Endothelial cell of umbilical vein (primary cell): ENCODE measurements at regions not wholly inside any gene's neighbourhood (a gene's known extent, or its start where the extent isn't known, plus 50 kb on each side); places are given as distances from the start of the nearest gene placed in this dataset.

Experiments
- BruUV-seq: library from RNA; stranded (reverse); fragments of 400-500 nt; replicated peaks from 2 replicates; lab custom pipeline; 2021; lab: Mats Ljungman, UMichigan
- CTCF ChIA-PET: fragments of 300-600, 350-600 bp; sonication (Branson Sonifier 250); formaldehyde crosslinking; loops from one replicate; lab custom pipeline; 2021; ENCODE audit warnings: antibody characterized with exemption, inconsistent platforms; lab: Charles Lee
- POLR2A ChIA-PET: fragments of 300-600, 350-600 bp; sonication (Branson Sonifier 250); formaldehyde crosslinking; loops from one replicate; lab custom pipeline; 2021; ENCODE audit warnings: antibody characterized with exemption, inconsistent platforms; lab: Charles Lee
- DNase-seq: peaks from one replicate; pipeline ENCODE4 v3.0.0-alpha.2; 2011; ENCODE audit warnings: low read depth, low spot score
- FAIRE-seq: peaks from 2 replicates; lab custom pipeline; 2011; peaks lifted over from hg19 to GRCh38; lab: Jason Lieb, UNC
- H2AFZ ChIP-seq: 2 replicates; pipeline ENCODE4 v1.6.0; 2012; ENCODE audit warnings: low read depth, low read length, control low read depth, inconsistent platforms
- H3K27ac ChIP-seq: 2 replicates; pipeline ENCODE4 v1.5.1; 2011; ENCODE audit warnings: low read depth, mild to moderate bottlenecking, control low read depth, low read length, moderate library complexity; ENCODE audit not compliant: insufficient read depth
- H3K27me3 ChIP-seq, 2 experiments: 2 replicates each; pipeline versions ENCODE4 v1.6.0 to v1.6.1; 2011; ENCODE audit warnings: low read length in 2 of 2, mixed read lengths in 1 of 2; ENCODE audit not compliant: control insufficient read depth in 2 of 2, insufficient read depth in 2 of 2
- H3K36me3 ChIP-seq, 2 experiments: 2 replicates in 1 of 2; 3 replicates in 1 of 2; pipeline ENCODE4 v1.5.1; 2011; ENCODE audit warnings: low read length in 2 of 2, mild to moderate bottlenecking in 1 of 2, moderate library complexity in 1 of 2; ENCODE audit not compliant: control insufficient read depth in 2 of 2, insufficient read depth in 2 of 2; ENCODE audit errors: extremely low read depth in 1 of 2
- H3K4me1 ChIP-seq: 3 replicates; pipeline ENCODE4 v1.5.1; 2011; ENCODE audit warnings: mild to moderate bottlenecking, low read length; ENCODE audit not compliant: control insufficient read depth, insufficient read depth; ENCODE audit errors: extremely low read depth
- H3K4me2 ChIP-seq: 2 replicates; pipeline ENCODE4 v1.6.1; 2011; ENCODE audit warnings: low read length, control low read depth, mixed read lengths; ENCODE audit not compliant: insufficient read depth
- H3K4me3 ChIP-seq, 3 experiments: fragments of 200-600 bp in 1 of 3; sonication (generic), shearing (Covaris generic) in 1 of 3; replicated peaks in 1 of 3; 2 replicates each; pipeline ENCODE4 v1.5.1; 2011 to 2016; ENCODE audit warnings: control low read depth in 3 of 3, low read length in 3 of 3, mild to moderate bottlenecking in 2 of 3, inconsistent platforms in 1 of 3, low read depth in 1 of 3, moderate library complexity in 1 of 3; ENCODE audit not compliant: insufficient read depth in 1 of 3
- H3K79me2 ChIP-seq: 2 replicates; pipeline ENCODE4 v1.6.0; 2012; ENCODE audit warnings: low read length, inconsistent platforms; ENCODE audit not compliant: control insufficient read depth, insufficient read depth
- H3K9ac ChIP-seq: replicated peaks from 2 replicates; pipeline ENCODE3; 2011; ENCODE audit warnings: low read length, control low read depth; ENCODE audit not compliant: insufficient read depth; ENCODE audit errors: extremely low read depth
- H3K9me1 ChIP-seq: replicated peaks from 3 replicates; pipeline ENCODE4 v1.6.0; 2011; ENCODE audit warnings: mild to moderate bottlenecking, low read length; ENCODE audit not compliant: control insufficient read depth, insufficient read depth; ENCODE audit errors: extremely low read depth
- H3K9me3 ChIP-seq: replicated peaks from 2 replicates; pipeline ENCODE4 v1.5.1; 2012; ENCODE audit warnings: low read length, inconsistent platforms; ENCODE audit not compliant: control insufficient read depth, insufficient read depth
- H4K20me1 ChIP-seq: replicated peaks from 2 replicates; pipeline ENCODE3; 2011; ENCODE audit warnings: mild to moderate bottlenecking, low read length; ENCODE audit not compliant: control insufficient read depth, insufficient read depth; ENCODE audit errors: extremely low read depth
- EZH2 ChIP-seq: IDR thresholded peaks from 2 replicates; pipeline ENCODE4 v1.6.1; 2012; ENCODE audit warnings: borderline replicate concordance, low read depth, mild to moderate bottlenecking, moderate library complexity, low read length, inconsistent platforms; ENCODE audit not compliant: severe bottlenecking
- FOS ChIP-seq: IDR thresholded peaks from 2 replicates; pipeline ENCODE4 v1.6.1; 2011; ENCODE audit warnings: mild to moderate bottlenecking, low read length, moderate library complexity, borderline replicate concordance; ENCODE audit not compliant: insufficient read depth
- GATA2 ChIP-seq: IDR thresholded peaks from 2 replicates; pipeline ENCODE4 v1.7.0; 2011; ENCODE audit warnings: low read depth, mild to moderate bottlenecking, moderate library complexity, mixed read lengths, low read length; ENCODE audit not compliant: insufficient read length, insufficient read depth
- JUN ChIP-seq: IDR thresholded peaks from 2 replicates; pipeline ENCODE4 v1.6.1; 2011; ENCODE audit warnings: borderline replicate concordance, low read depth; ENCODE audit not compliant: insufficient read length, insufficient read depth
- MYC ChIP-seq: IDR thresholded peaks from one replicate; pipeline ENCODE4 v1.6.1; 2011; ENCODE audit warnings: mild to moderate bottlenecking, low read depth, low read length
- POLR2A ChIP-seq: IDR thresholded peaks from 2 replicates; pipeline ENCODE4 v1.6.1; 2012; ENCODE audit warnings: low read depth, mild to moderate bottlenecking, control low read depth, low read length
- POLR2AphosphoS5 ChIP-seq: IDR thresholded peaks from 2 replicates; pipeline ENCODE4 v1.6.1; 2012; ENCODE audit warnings: low read depth, mild to moderate bottlenecking, control low read depth, low read length, moderate library complexity; ENCODE audit not compliant: insufficient read depth
- dilution Hi-C: fragments of 300-500 bp; cut with MboI; formaldehyde crosslinking; loops from one replicate; pipeline ENCODE4 v1.15.0; 2019; ENCODE audit warnings: low sequenced_read_pairs; ENCODE audit not compliant: extremely low pct_ligation_motif_present
- intact Hi-C: fragments of 100-400 bp; cut with micrococcal nuclease; formaldehyde crosslinking; loops from one replicate; pipeline ENCODE4 v1.10.0; 2022

DNA sequence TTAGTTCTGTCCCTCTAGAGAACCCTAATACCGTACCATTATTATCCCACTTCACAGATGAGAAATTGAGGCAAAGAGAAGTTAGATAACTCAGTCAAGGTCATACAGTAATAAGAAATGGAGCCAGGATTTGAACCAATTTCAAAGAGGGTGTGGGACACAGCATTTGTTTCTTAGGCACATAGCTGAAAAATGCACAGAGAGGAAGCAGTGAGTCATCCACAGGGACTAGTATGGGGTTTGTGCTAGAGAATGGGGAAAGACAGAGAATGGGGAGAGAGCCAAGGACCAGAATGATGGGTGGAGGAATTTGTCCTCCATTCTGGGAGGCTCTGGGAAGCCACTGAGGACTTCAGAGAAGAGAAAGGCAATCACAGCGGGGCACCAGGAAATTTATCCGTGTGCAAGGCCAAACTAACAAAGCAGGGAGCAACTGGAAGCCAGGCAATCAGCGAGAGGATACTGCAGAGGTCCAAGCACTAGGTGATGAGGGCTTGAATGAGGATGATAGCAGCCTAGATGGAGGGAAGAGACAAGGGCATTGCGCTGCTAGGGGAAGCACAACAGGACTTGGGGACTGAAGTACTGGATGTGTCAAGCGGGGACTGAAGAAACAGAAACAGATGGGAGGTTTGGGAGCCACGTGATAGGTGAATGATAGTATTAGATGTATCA lies 78.1 kb upstream of the ZFHX3 start:
- CTCF ChIA-PET = interaction anchor here (1.0 to 2.5 kb wide), 3 partner anchors 46 to 293 kb away, joined by 3 to 9 read pairs (median 4); no protein-coding TSS in a partner anchor

DNA sequence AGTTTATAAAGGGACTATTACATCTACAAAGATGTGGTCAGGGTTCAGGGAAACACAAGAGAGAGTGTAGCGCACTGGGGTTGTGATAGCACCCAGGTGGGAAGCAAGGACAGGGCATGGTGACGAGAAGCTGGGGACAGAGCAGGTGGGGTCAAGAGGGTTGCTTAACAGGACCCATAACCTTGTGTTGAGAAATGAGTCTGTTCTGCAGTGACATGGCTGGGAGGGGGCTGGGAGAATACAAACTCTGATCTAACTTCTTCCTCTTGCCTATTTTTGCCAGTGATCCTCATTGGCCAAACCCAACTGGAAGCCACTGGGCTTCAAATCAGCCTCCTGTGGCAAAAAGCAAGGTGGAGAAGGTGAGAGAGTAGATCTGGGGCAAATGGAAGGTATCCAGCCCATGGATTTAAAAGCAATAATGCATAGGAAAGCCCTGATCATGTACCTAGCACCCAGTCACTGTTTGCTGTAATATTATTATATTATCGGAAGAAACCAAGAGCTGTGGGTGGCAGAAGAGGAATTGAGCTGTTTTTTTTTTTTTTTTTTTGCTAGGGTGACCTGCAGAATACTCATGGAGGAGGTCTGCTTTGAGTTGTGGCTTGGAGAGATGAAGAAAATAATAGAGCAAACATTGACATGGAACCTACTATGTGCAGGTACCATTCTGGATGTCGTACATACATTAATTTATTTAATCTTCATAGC lies 76.9 kb upstream of the ZFHX3 start:
- no peaks in the 10 kb centered on the region for H3K9me1 ChIP-seq
- no peak overlapping the region for H3K27ac ChIP-seq
- ChIA-PET POLR2A (no interaction called here), CTCF (interaction anchor here (0.6 to 2.5 kb wide), 4 partner anchors 9 to 292 kb away, joined by 3 to 9 read pairs (median 4); no protein-coding TSS in a partner anchor)
- TF ChIP-seq EZH2 (no peak), POLR2A (no peak), POLR2AphosphoS5 (no peak), JUN (no peak), GATA2 (no peak)
- H3K36me3 ChIP-seq = no peaks in the 10 kb centered on the region
- DNase-seq = no peak
- dilution Hi-C loops = no loop called here
- peaks cover 5% of the 10 kb centered on the region for H3K4me1 ChIP-seq
- H2AFZ ChIP-seq = no peak overlapping the region
- BruUV-seq = no TSS peak
- no peaks in the 10 kb centered on the region for H3K9me3 ChIP-seq
- no peak overlapping the region for H3K4me2 ChIP-seq
- FAIRE-seq = no peak
- intact Hi-C loops = loop anchor here (1.0 kb wide), 1 partner anchor 47 kb away; no protein-coding TSS in a partner anchor
- H3K9ac ChIP-seq = no peak overlapping the region
- no peaks in the 10 kb centered on the region for H4K20me1 ChIP-seq
- peaks cover 0 to 3% of the 10 kb centered on the region in 2 experiments for H3K27me3 ChIP-seq
- no peaks in the 10 kb centered on the region for H3K79me2 ChIP-seq
- H3K4me3 ChIP-seq = no peak overlapping the region

More for the DNA sequence above, 78.1 kb upstream of the ZFHX3 start:
- Histone ChIP-seq H3K27me3 (peaks cover 0 to 3% of the 10 kb centered on the region in 2 experiments), H3K36me3 (no peaks in the 10 kb centered on the region), H3K9me3 (no peaks in the 10 kb centered on the region), H3K79me2 (no peaks in the 10 kb centered on the region), H3K9ac (no peak overlapping the region), H2AFZ (no peak overlapping the region), H3K4me3 (no peak overlapping the region), H3K4me1 (peaks cover 5% of the 10 kb centered on the region), H3K27ac (no peak overlapping the region), H4K20me1 (no peaks in the 10 kb centered on the region), H3K4me2 (no peak overlapping the region), H3K9me1 (no peaks in the 10 kb centered on the region)
- no TSS peak for BruUV-seq
- POLR2A ChIA-PET = no interaction called here
- peak; percentile 71 for TF ChIP-seq JUN
- TF ChIP-seq MYC = no peak
- no peak for TF ChIP-seq EZH2
- TF ChIP-seq FOS = peak; percentile 64
- dilution Hi-C loops = no loop called here
- DNase-seq = peak; percentile 34
- peak; percentile 64 for FAIRE-seq
- intact Hi-C loops = loop anchor here (1.0 kb wide), 1 partner anchor 46 kb away; no protein-coding TSS in a partner anchor
